GM11168 (cell line): ENCODE measurements at regions not wholly inside any gene's neighbourhood (a gene's known extent, or its start where the extent isn't known, plus 50 kb on each side); places are given as distances from the start of the nearest gene placed in this dataset.

Experiments
- in situ Hi-C: fragments of 300-500 bp; cut with MboI; formaldehyde crosslinking; loops from one replicate; pipeline ENCODE4 v1.12.0; 2022; ENCODE audit warnings: low sequenced_read_pairs; ENCODE audit not compliant: unreplicated experiment

DNA sequence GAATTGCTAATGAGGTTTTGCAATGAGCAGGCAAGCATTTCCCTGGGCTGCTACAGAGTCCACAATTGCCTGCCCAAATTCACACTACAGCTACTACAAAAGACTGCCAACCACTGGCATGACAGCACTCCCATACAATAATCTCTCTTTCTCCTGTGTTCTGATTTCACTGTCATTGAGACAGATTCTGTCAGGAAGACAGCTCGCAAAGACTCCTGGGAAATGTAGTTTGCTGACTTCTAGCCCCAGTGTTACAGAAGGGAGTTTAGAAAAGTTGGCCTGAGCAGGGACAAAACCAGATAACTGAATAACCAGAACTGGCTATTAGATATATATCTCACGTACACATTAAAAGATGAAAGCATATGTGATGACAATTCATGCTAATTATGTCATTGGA is 1231.3 kb upstream of the PRKX start:
- in situ Hi-C loops = no loop called here

DNA sequence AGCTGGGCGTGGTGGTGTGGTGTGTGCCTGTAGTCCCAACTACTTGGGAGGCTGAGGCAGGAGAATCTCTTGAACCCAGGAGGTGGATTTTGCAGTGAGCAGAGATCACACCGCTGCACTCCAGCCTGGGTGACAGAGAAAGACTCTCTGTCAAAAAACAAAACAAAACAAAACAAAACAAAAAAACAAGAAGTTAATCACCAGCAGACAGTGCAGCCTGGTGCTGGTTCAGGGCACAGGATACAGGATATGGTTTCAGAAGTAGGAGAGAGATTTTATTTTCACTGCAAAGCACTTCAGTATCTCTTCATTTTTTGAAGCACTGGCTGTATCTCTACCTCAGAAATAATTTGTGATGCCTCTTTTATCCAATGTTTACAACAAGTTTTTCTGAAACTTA is 1222.9 kb upstream of the PRKX start:
- in situ Hi-C loops = no loop called here

GRCh38 chrX:4935846-4936245 is 1222.4 kb upstream of the PRKX start:
- in situ Hi-C loops = no loop called here

DNA sequence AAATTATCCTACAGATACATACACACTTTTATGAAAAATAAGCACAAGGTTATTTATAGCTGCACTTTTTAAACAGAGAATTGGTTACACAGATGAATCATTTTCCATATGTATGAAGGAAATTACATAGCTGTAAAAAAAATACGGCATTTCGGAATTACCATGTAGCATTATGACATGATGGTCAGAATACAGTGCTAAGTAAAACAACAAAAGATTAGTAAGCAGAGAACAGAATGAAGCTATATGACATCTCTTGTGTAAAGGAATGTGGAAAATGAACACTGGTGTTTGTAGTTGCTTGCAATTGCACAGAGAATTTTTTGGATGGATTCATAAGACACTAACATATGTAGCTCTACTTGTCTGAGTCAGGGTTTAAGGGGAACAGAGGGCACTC is 1222.0 kb upstream of the PRKX start:
- in situ Hi-C loops = no loop called here

DNA sequence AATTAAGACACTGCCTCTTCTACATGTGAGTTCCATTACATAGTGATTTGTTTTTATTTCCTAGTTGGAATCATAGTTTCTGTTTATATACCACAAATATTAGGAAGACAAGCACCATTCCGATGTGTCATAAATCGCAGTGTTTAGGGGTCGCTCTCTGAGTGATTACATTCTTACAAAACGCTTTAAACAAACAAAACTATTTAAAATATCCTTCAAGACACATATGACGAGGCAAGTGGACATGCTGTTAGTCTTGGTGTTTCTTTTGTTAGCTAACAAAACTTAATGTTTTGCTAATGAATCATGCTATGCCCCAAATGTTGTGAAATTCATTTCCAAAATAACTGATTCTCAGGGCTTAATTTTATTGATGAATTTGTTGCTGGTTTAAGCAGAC is 1219.3 kb upstream of the PRKX start:
- in situ Hi-C loops = no loop called here

DNA sequence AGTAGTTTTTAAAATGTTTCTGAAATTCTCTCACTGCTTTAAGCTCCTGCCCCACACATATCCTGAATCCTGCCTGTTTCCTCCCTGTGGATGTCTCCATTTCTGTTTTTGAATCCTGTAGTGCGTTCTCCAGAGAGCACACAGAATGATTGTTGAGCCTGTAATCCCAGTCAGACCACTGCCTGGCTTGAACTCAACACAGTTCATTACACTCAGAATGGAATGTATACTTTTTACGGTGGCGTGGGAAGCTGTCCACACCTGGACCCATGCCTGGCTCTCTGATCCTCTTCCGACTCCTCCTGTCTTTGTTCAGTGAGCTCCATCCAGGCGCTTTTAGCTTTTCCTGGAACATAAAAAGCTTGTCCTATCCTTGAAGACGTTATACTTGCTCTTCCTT is 1217.0 kb upstream of the PRKX start:
- in situ Hi-C loops = no loop called here

DNA sequence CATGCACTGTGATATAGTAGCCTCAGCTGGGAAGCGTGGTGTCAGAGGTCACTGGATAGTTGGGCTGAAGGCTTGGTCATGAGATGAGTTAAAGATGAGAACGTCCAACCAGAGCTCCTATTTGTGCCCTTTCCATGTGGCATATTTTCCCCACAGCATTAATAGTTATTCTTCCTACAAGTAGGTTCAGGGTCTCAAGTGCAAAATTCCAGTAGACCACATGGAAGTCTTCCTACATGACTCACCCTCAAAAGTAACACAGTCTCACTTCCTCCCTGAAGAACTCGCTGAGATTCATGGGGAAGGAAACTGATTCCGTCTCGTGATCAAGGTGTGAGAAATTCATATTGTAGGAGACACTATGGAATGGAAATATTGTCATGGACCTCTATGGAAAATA is 1212.5 kb upstream of the PRKX start:
- in situ Hi-C loops = no loop called here

GRCh38 chrX:4909348-4909747 is 1195.9 kb upstream of the PRKX start:
- in situ Hi-C loops = no loop called here

GRCh38 chrX:4905576-4905975 is 1192.1 kb upstream of the PRKX start:
- in situ Hi-C loops = no loop called here

DNA sequence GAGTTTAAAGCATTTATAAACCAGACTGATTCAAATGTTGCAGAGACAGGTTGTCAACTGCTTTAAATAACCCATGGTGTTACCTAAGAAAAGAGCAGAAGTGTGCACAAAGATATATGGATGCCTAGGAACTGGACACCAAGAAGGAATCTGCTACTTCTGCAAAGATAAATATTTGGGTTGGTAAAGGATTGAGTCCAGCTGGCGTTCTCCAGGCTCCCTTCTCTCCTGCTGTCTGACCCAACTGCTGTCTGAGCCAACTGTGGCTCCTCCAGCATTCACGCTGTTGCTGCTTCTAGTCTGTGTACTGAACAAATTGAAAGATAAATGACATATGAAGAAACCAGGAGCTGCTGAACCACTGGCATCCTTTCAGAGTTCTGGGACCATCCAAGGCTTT is 1167.8 kb upstream of the PRKX start:
- in situ Hi-C loops = no loop called here

- in situ Hi-C loops = no loop called here
These were observed 1165.2 kb upstream of the PRKX start for GRCh38 chrX:4878640-4879039.

- in situ Hi-C loops = no loop called here
These were observed 1162.8 kb upstream of the PRKX start for GRCh38 chrX:4876268-4876667.

DNA sequence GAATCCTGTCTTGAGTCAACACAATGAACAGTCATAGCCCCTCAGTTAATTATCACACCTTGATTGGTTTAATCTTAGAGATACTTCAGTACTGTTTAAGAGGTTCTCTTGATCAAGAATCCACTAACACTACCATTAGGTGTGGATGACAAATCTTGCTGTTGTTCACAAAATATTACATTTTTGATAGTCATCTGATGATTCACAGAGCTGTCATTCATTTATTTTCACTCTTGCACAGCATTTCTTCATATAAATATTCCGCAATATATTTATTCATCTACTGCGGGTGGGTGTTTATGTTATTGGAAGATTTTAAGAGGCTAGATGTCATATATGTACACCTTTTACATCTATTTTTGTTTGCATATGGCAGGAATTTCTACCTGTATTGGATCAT is 1138.1 kb upstream of the PRKX start:
- in situ Hi-C loops = no loop called here

DNA sequence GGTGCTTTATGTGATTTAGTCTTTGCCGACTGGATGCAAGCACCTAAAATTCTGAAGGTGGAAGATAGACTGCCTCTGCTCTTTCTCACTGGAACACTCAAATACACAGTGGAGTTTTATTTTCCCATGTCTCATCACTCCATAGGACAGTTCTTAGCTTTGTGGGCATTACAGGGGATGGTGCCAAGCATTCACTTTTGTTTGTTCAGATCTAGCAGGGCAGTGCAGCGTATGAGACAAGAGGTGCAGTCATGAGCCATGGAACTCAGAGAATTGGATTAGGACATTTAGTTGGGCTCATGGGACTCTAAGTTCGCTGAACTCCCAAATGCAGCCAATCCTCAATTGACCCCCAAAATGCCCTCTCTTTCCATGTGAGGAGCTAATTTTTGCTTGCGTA is 1136.9 kb upstream of the PRKX start:
- in situ Hi-C loops = no loop called here

DNA sequence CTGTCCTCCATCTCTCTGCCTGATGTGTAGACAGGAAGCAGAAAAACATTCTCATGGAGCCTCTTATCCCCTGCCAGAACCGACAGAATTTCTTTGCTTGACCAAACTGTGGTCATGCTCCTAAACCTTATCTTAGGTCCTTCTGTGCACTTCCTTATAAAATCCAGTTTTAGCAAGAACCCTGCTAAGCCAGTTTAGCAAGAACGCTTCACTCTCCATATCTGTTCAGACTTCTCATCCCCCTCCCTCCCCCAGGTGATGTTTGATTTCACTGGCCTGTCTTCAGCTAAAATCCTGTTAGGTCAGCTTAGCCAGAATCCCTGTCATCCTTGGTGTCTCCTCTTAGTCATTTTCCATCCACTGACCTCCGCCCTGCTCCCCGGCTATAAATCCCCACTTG is 1130.9 kb upstream of the PRKX start:
- in situ Hi-C loops = no loop called here

- in situ Hi-C loops = no loop called here
These were observed 1127.8 kb upstream of the PRKX start for GRCh38 chrX:4841216-4841745.

GRCh38 chrX:4831574-4831973 is 1118.1 kb upstream of the PRKX start:
- in situ Hi-C loops = no loop called here

DNA sequence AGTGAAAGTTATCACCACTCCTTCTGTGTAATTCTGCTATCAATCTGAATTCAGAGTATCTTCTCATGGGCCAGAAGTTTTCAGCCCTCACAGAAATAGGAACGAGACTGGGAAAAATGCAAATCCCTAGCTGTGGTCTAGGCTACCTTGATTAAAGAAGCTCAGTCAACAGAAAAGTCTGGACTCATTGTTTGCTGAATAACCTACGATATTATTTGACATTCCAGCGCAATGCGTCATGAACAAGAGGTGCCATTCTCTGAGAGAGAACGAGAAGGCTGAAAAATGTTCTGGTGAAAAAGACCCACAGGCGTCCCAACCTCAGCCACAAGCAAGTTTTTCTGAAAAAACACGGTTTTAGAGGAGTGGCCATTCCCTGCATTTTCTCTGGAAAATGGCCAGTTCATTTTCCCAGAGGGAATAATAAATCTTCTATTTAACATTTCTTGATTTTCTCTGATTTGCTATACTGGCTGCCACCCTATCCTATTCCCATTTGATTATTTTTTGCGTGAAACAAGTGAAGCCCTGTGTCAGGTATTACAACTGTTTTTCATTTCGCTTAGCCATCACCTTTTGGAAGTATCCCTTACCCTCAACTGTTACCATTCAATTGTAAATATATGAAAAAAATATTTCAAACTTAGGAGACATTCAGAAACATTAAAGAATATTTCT is 1117.6 kb upstream of the PRKX start:
- in situ Hi-C loops = no loop called here

- in situ Hi-C loops = no loop called here
These were observed 1112.1 kb upstream of the PRKX start for GRCh38 chrX:4825550-4825949.

DNA sequence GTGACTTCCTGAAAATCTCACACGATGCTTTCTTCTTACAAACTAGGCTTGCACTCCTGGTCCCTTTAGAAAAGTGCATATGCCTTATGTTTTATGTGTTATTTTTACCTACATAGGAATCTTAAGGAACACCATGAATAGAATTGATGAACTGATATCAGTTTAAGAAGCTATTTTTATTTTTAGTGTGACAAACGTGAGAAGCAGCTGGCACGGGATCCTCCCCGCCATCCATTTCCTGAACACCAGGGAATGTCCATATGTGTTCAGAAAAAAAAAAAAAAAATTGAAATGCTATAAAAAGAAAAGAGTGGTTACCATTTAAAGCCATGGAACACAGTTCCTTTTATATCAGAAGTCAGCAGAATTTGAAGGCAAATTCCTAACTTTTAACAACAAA is 1096.1 kb upstream of the PRKX start:
- in situ Hi-C loops = no loop called here

DNA sequence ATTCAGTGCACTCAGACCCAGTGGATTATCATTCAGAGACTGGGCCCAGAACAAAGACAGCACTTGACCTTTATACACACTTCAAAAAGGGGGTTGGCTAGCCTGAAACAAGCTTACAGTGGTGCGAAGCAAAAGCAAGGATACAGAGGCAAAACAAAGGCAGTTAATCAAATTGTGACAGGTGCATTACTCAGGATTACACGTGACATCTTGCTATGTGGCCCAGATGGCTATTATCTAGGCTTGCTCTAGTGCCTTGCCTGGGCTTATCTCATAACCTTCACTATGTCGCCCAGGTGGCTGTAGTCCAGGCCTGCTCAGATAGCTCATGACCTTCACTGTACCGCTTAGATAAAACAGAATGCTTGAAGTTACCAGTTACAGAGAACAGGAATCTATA is 1092.1 kb upstream of the PRKX start:
- in situ Hi-C loops = no loop called here

DNA sequence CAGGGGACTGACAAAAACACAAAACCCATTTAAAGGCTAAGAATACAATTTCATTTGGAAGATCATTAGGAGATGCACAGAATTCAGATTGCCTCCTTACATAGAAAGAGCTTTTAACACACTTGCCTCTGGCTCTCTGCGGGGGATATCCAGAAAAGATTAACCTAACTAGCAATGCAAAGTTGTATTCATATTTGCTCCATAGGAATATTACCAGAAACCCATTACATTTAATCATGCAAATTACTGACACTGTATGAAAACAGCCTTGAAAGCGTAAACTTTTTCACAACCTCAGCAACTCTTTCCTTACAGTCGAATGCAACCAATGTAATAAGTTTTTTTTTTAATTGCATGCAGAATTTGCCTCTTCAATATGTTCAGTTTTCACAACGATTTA is 1087.3 kb upstream of the PRKX start:
- in situ Hi-C loops = no loop called here

DNA sequence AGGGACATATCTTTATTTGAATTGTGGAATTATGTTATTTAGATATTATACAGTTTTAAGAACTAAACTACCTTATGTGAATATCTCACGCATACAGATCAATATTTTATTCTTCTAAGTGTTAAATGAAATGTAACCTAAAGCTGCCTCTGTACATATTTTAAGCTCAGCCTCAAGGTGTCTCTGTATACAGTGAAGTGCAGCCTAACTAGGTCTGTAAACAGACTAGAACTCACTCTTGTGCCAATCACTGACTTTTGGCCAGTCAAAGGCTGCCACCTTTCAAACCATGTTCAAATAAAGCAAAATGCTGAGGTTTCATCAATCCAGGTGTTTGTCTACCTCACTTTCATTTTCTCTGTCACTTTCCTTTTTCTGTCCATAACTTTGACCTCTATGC is 1074.5 kb upstream of the PRKX start:
- in situ Hi-C loops = no loop called here
